ENCODE measurements at regions not wholly inside any gene's neighbourhood (a gene's known extent, or its start where the extent isn't known, plus 50 kb on each side); places are given as distances from the start of the nearest gene placed in this dataset.
"Not testable (repeated sequence)": the region's sequence is repeated elsewhere in the genome, so short reads cannot be mapped to it uniquely, and the experiment has no call there.

GRCh38 chr20:30286157-30286556 lies 971.3 kb upstream of the DEFB115 start:
- no peaks in the 10 kb centered on the region for H3K9me3 ChIP-seq (replicated peaks; ENCODE audit: control insufficient read depth, insufficient read depth, low read length)
- ChIA-PET CTCF (no interaction called here), POLR2A (no interaction called here)
- H3K4me3 ChIP-seq (replicated peaks in 1 of 3; ENCODE audit: insufficient read depth in 1 of 3, low read depth in 1 of 3, low read length in 3 of 3), result no peak overlapping the region
- H4K20me1 ChIP-seq (replicated peaks; ENCODE audit: control insufficient read depth, extremely low read depth, insufficient read depth, low read length), result no peaks in the 10 kb centered on the region
- H3K27me3 ChIP-seq (ENCODE audit: control insufficient read depth in 2 of 2, insufficient read depth in 2 of 2, low read length in 2 of 2), result no peaks in the 10 kb centered on the region
- H3K4me2 ChIP-seq (ENCODE audit: insufficient read depth, low read length), result no peak overlapping the region
- dilution Hi-C loops (cut with MboI; ENCODE audit: extremely low pct_ligation_motif_present, low sequenced_read_pairs) (no loop called here), intact Hi-C loops (cut with micrococcal nuclease) (no loop called here)
- TF ChIP-seq MAX (IDR thresholded peaks at IDR 0.05; ENCODE audit: insufficient read depth, insufficient read length) (no peak), POLR2A (IDR thresholded peaks at IDR 0.05; ENCODE audit: low read depth, low read length) (no peak), GATA2 (IDR thresholded peaks at IDR 0.05; ENCODE audit: insufficient read depth, insufficient read length, low read depth, low read length) (no peak), JUN (IDR thresholded peaks at IDR 0.05; ENCODE audit: borderline replicate concordance, insufficient read depth, insufficient read length, low read depth) (no peak), EZH2 (IDR thresholded peaks at IDR 0.05; ENCODE audit: borderline replicate concordance, low read depth, low read length, severe bottlenecking) (no peak), POLR2AphosphoS5 (IDR thresholded peaks at IDR 0.05; ENCODE audit: insufficient read depth, low read depth, low read length) (no peak), FOS (IDR thresholded peaks at IDR 0.05; ENCODE audit: borderline replicate concordance, insufficient read depth, low read length) (no peak), MYC (IDR thresholded peaks at IDR 0.05; ENCODE audit: low read depth, low read length) (no peak), CTCF (IDR thresholded peaks at IDR 0.05; ENCODE audit: extremely low read depth in 1 of 2, insufficient read depth in 1 of 2, low read depth in 1 of 2, low read length in 2 of 2) (no peak)
- H3K9me1 ChIP-seq (replicated peaks; ENCODE audit: control insufficient read depth, extremely low read depth, insufficient read depth, low read length), result no peaks in the 10 kb centered on the region
- no peaks in the 10 kb centered on the region for H3K79me2 ChIP-seq (ENCODE audit: control insufficient read depth, insufficient read depth, low read length)
- H3K4me1 ChIP-seq (ENCODE audit: control insufficient read depth, extremely low read depth, insufficient read depth, low read length), result no peaks in the 10 kb centered on the region
- FAIRE-seq (no peak), DNase-seq (ENCODE audit: low read depth, low spot score) (no peak)
- H3K27ac ChIP-seq (ENCODE audit: insufficient read depth, low read depth, low read length), result no peak overlapping the region
- H2AFZ ChIP-seq (ENCODE audit: low read depth, low read length), result no peak overlapping the region
- no TSS peak for BruUV-seq (replicated peaks)
- no peaks in the 10 kb centered on the region for H3K36me3 ChIP-seq (ENCODE audit: control insufficient read depth in 2 of 2, extremely low read depth in 1 of 2, insufficient read depth in 2 of 2, low read length in 2 of 2)
- no peak overlapping the region for H3K9ac ChIP-seq (replicated peaks; ENCODE audit: extremely low read depth, insufficient read depth, low read length)

GRCh38 chr20:30287459-30287858 lies 970.0 kb upstream of the DEFB115 start:
- H3K4me2 ChIP-seq (ENCODE audit: insufficient read depth, low read length); H3K9ac ChIP-seq (replicated peaks; ENCODE audit: extremely low read depth, insufficient read depth, low read length); dilution Hi-C loops (cut with MboI; ENCODE audit: extremely low pct_ligation_motif_present, low sequenced_read_pairs); H3K79me2 ChIP-seq (ENCODE audit: control insufficient read depth, insufficient read depth, low read length); H3K4me3 ChIP-seq (replicated peaks in 1 of 3; ENCODE audit: insufficient read depth in 1 of 3, low read depth in 1 of 3, low read length in 3 of 3); H3K9me3 ChIP-seq (replicated peaks; ENCODE audit: control insufficient read depth, insufficient read depth, low read length); H3K4me1 ChIP-seq (ENCODE audit: control insufficient read depth, extremely low read depth, insufficient read depth, low read length); BruUV-seq (replicated peaks); FAIRE-seq; H4K20me1 ChIP-seq (replicated peaks; ENCODE audit: control insufficient read depth, extremely low read depth, insufficient read depth, low read length); intact Hi-C loops (cut with micrococcal nuclease); H3K27ac ChIP-seq (ENCODE audit: insufficient read depth, low read depth, low read length); H3K36me3 ChIP-seq (ENCODE audit: control insufficient read depth in 2 of 2, extremely low read depth in 1 of 2, insufficient read depth in 2 of 2, low read length in 2 of 2); CTCF ChIA-PET; DNase-seq (ENCODE audit: low read depth, low spot score); POLR2A ChIA-PET; H3K27me3 ChIP-seq (ENCODE audit: control insufficient read depth in 2 of 2, insufficient read depth in 2 of 2, low read length in 2 of 2); H2AFZ ChIP-seq (ENCODE audit: low read depth, low read length); H3K9me1 ChIP-seq (replicated peaks; ENCODE audit: control insufficient read depth, extremely low read depth, insufficient read depth, low read length): not testable (repeated sequence)
